ENCODE measurements at regions not wholly inside any gene's neighbourhood (a gene's known extent, or its start where the extent isn't known, plus 50 kb on each side); places are given as distances from the start of the nearest gene placed in this dataset.

GRCh38 chr21:27129215-27129614 lies 162.3 kb upstream of the ADAMTS5 start:
- no peaks in the 10 kb centered on the region for H3K79me2 ChIP-seq (ENCODE audit: control insufficient read depth, insufficient read depth, low read length)
- ChIA-PET CTCF (no interaction called here), POLR2A (no interaction called here)
- H3K36me3 ChIP-seq (ENCODE audit: control insufficient read depth in 2 of 2, extremely low read depth in 1 of 2, insufficient read depth in 2 of 2, low read length in 2 of 2): no peaks in the 10 kb centered on the region
- BruUV-seq (replicated peaks): no TSS peak
- H3K9ac ChIP-seq (replicated peaks; ENCODE audit: extremely low read depth, insufficient read depth, low read length): no peak overlapping the region
- no peaks in the 10 kb centered on the region for H3K9me3 ChIP-seq (replicated peaks; ENCODE audit: control insufficient read depth, insufficient read depth, low read length)
- DNase-seq (ENCODE audit: low read depth, low spot score): no peak
- dilution Hi-C loops (cut with MboI; ENCODE audit: extremely low pct_ligation_motif_present, low sequenced_read_pairs) (no loop called here), intact Hi-C loops (cut with micrococcal nuclease) (no loop called here)
- no peaks in the 10 kb centered on the region for H3K27me3 ChIP-seq (ENCODE audit: control insufficient read depth in 2 of 2, insufficient read depth in 2 of 2, low read length in 2 of 2)
- H3K9me1 ChIP-seq (replicated peaks; ENCODE audit: control insufficient read depth, extremely low read depth, insufficient read depth, low read length): no peaks in the 10 kb centered on the region
- FAIRE-seq: no peak
- H2AFZ ChIP-seq (ENCODE audit: low read depth, low read length): no peak overlapping the region
- no peaks in the 10 kb centered on the region for H3K4me1 ChIP-seq (ENCODE audit: control insufficient read depth, extremely low read depth, insufficient read depth, low read length)
- H3K4me3 ChIP-seq (replicated peaks in 1 of 3; ENCODE audit: insufficient read depth in 1 of 3, low read depth in 1 of 3, low read length in 3 of 3): no peak overlapping the region
- no peak for TF ChIP-seq POLR2AphosphoS5 (IDR thresholded peaks at IDR 0.05; ENCODE audit: insufficient read depth, low read depth, low read length)
- TF ChIP-seq POLR2A (IDR thresholded peaks at IDR 0.05; ENCODE audit: low read depth, low read length): no peak
- no peak for TF ChIP-seq MAX (IDR thresholded peaks at IDR 0.05; ENCODE audit: insufficient read depth, insufficient read length)
- TF ChIP-seq GATA2 (IDR thresholded peaks at IDR 0.05; ENCODE audit: insufficient read depth, insufficient read length, low read depth, low read length): no peak
- no peak for TF ChIP-seq EZH2 (IDR thresholded peaks at IDR 0.05; ENCODE audit: borderline replicate concordance, low read depth, low read length, severe bottlenecking)
- no peak for TF ChIP-seq JUN (IDR thresholded peaks at IDR 0.05; ENCODE audit: borderline replicate concordance, insufficient read depth, insufficient read length, low read depth)
- TF ChIP-seq, protein P1, sequence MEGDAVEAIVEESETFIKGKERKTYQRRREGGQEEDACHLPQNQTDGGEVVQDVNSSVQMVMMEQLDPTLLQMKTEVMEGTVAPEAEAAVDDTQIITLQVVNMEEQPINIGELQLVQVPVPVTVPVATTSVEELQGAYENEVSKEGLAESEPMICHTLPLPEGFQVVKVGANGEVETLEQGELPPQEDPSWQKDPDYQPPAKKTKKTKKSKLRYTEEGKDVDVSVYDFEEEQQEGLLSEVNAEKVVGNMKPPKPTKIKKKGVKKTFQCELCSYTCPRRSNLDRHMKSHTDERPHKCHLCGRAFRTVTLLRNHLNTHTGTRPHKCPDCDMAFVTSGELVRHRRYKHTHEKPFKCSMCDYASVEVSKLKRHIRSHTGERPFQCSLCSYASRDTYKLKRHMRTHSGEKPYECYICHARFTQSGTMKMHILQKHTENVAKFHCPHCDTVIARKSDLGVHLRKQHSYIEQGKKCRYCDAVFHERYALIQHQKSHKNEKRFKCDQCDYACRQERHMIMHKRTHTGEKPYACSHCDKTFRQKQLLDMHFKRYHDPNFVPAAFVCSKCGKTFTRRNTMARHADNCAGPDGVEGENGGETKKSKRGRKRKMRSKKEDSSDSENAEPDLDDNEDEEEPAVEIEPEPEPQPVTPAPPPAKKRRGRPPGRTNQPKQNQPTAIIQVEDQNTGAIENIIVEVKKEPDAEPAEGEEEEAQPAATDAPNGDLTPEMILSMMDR (IDR thresholded peaks at IDR 0.05; ENCODE audit: extremely low read depth in 1 of 2, insufficient read depth in 1 of 2, low read depth in 1 of 2, low read length in 2 of 2): no peak
- no peak for TF ChIP-seq FOS (IDR thresholded peaks at IDR 0.05; ENCODE audit: borderline replicate concordance, insufficient read depth, low read length)
- no peak for TF ChIP-seq MYC (IDR thresholded peaks at IDR 0.05; ENCODE audit: low read depth, low read length)
- no peaks in the 10 kb centered on the region for H4K20me1 ChIP-seq (replicated peaks; ENCODE audit: control insufficient read depth, extremely low read depth, insufficient read depth, low read length)
- no peak overlapping the region for H3K27ac ChIP-seq (ENCODE audit: insufficient read depth, low read depth, low read length)
- no peak overlapping the region for H3K4me2 ChIP-seq (ENCODE audit: insufficient read depth, low read length)
